ENCODE measurements at regions not wholly inside any gene's neighbourhood (a gene's known extent, or its start where the extent isn't known, plus 50 kb on each side); places are given as distances from the start of the nearest gene placed in this dataset.
A peak's percentile ranks its signal among the peaks of the same experiment; 100 is the strongest.

GRCh38 chr16:86802013-86802412 lies 223.7 kb downstream of the FOXL1 start (continued):
- TF ChIP-seq ZNF248 (tag by site-specific recombination; IDR thresholded peaks at IDR 0.05) (peak; percentile 49; the same call in 1 of the 2 replicates), ZNF791 (tag by site-specific recombination; IDR thresholded peaks at IDR 0.05) (peak; percentile 64; the same call in 1 of the 2 replicates), ZNF398 (tag by site-specific recombination; IDR thresholded peaks at IDR 0.05) (no peak), ZNF776 (tag by site-specific recombination; IDR thresholded peaks at IDR 0.05; ENCODE audit: borderline replicate concordance) (peak; percentile 57; the same call in 1 of the 2 replicates), SP3 (tag by site-specific recombination; IDR thresholded peaks at IDR 0.05) (no peak), ZXDB (tag by site-specific recombination; IDR thresholded peaks at IDR 0.05) (no peak), ZNF621 (tag by site-specific recombination; IDR thresholded peaks at IDR 0.05) (0 out of 2 replicates have a peak, but pooled peaks have one; percentile 18), ZNF658 (tag by site-specific recombination; IDR thresholded peaks at IDR 0.05) (peak; percentile 92; the same call in 1 of the 2 replicates), ZNF202 (tag by site-specific recombination; IDR thresholded peaks at IDR 0.05; ENCODE audit: borderline replicate concordance) (no peak), ZNF544 (tag by site-specific recombination; IDR thresholded peaks at IDR 0.05) (0 out of 2 replicates have a peak, but pooled peaks have one; percentile 66), ZNF513 (tag by site-specific recombination; IDR thresholded peaks at IDR 0.05) (peak; percentile 99), PRDM1 (tag by site-specific recombination; IDR thresholded peaks at IDR 0.05) (no peak), ZNF747 (tag by site-specific recombination; IDR thresholded peaks at IDR 0.05) (peak; percentile 55), ZNF785 (tag by site-specific recombination; IDR thresholded peaks at IDR 0.05) (0 out of 2 replicates have a peak, but pooled peaks have one; percentile 46), ZNF324 (tag by site-specific recombination; IDR thresholded peaks at IDR 0.05) (no peak), MZF1 (tag by site-specific recombination; IDR thresholded peaks at IDR 0.05; ENCODE audit: borderline replicate concordance) (no peak)
- TF ChIP-seq, protein P1, sequence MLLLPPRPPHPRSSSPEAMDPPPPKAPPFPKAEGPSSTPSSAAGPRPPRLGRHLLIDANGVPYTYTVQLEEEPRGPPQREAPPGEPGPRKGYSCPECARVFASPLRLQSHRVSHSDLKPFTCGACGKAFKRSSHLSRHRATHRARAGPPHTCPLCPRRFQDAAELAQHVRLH (tag by site-specific recombination; IDR thresholded peaks at IDR 0.05): peak; percentile 67; the same call in 1 of the 2 replicates

DNA sequence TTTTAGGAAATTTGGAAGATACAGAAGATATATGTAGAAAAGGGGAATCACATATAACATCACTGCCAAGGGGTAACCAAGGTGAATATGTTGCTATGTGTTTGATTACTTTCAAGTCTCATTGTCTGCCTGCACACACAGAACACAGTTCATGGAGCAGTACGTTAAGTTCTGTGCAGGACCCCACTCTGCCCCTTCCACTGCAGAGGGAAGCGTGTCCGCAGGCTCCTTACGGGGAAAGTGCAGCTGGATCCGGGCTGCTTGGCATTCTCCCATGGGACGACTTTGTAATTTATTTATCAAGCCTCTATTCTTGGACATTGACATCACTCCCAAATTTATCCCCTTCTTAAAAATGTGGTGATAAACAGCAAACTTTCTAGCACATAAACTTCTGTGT lies 226.8 kb downstream of the FOXL1 start:
- H3K4me3 ChIP-seq (ENCODE audit: low read depth, low read length): no peak overlapping the region
- CTCF ChIA-PET: interaction anchor here (1.3 kb wide), 1 partner anchor 44 kb away, joined by 4 read pairs; no protein-coding TSS in a partner anchor
- TF ChIP-seq ZNF664 (tag by site-specific recombination; IDR thresholded peaks at IDR 0.05): no peak
- TF ChIP-seq ZNF777 (tag by site-specific recombination; IDR thresholded peaks at IDR 0.05; ENCODE audit: borderline replicate concordance): no peak
- no peak for TF ChIP-seq ZNF324 (tag by site-specific recombination; IDR thresholded peaks at IDR 0.05)
- no peak for TF ChIP-seq ZNF707 (tag by site-specific recombination; IDR thresholded peaks at IDR 0.05)
- TF ChIP-seq ZNF513 (tag by site-specific recombination; IDR thresholded peaks at IDR 0.05): no peak
- TF ChIP-seq ZNF354C (tag by site-specific recombination; IDR thresholded peaks at IDR 0.05; ENCODE audit: borderline replicate concordance, low read depth): no peak
- TF ChIP-seq ZNF157 (tag by site-specific recombination; IDR thresholded peaks at IDR 0.05): no peak
- no peak for TF ChIP-seq SP2 (tag by site-specific recombination; IDR thresholded peaks at IDR 0.05)
- H3K27ac ChIP-seq (ENCODE audit: extremely low read depth, low read depth, low read length): no peak overlapping the region
- H3K9me3 ChIP-seq (ENCODE audit: control insufficient read depth, insufficient read depth, low read depth, low read length): no peaks in the 10 kb centered on the region
- H3K36me3 ChIP-seq (ENCODE audit: control insufficient read depth in 2 of 2, insufficient read depth in 1 of 2, low read length in 2 of 2): no peaks in the 10 kb centered on the region
- H3K4me1 ChIP-seq (ENCODE audit: control insufficient read depth, insufficient read depth, low read length): peaks cover 5% of the 10 kb centered on the region; the same call in 1 of the 2 replicates
- POLR2A ChIA-PET: no interaction called here
